ENCODE measurements at regions not wholly inside any gene's neighbourhood (a gene's known extent, or its start where the extent isn't known, plus 50 kb on each side); places are given as distances from the start of the nearest gene placed in this dataset.

- H3K27ac Mint-ChIP-seq, result no peak overlapping the region
- H3K27me3 Mint-ChIP-seq (ENCODE audit: low read depth in 3 of 3), result peaks cover 0 to 4% (median 3%) of the 10 kb centered on the region in 3 donors
- no peaks in the 10 kb centered on the region for H3K36me3 Mint-ChIP-seq
- no peak overlapping the region for H3K4me3 Mint-ChIP-seq
- no peaks in the 10 kb centered on the region for H3K4me1 Mint-ChIP-seq
- H3K9me3 Mint-ChIP-seq, result peaks cover 0 to 4% (median 0%) of the 10 kb centered on the region in 6 donors
- no peak for DNase-seq
These were observed 834.9 kb upstream of the ZNF608 start for GRCh38 chr5:125581311-125581710.

- no peak for DNase-seq
- Mint-ChIP-seq H3K27me3 (ENCODE audit: low read depth in 3 of 3) (peaks cover 0 to 4% (median 3%) of the 10 kb centered on the region in 3 donors), H3K36me3 (no peaks in the 10 kb centered on the region), H3K4me1 (no peaks in the 10 kb centered on the region), H3K27ac (no peak overlapping the region), H3K4me3 (no peak overlapping the region), H3K9me3 (peaks cover 0 to 4% (median 0%) of the 10 kb centered on the region in 6 donors)
These were observed 835.9 kb upstream of the ZNF608 start for GRCh38 chr5:125582352-125582751.

GRCh38 chr5:125583321-125584139 lies 837.1 kb upstream of the ZNF608 start:
- no peak overlapping the region for H3K4me3 Mint-ChIP-seq
- peaks cover 0 to 3% (median 0%) of the 10 kb centered on the region in 3 donors for H3K36me3 Mint-ChIP-seq
- no peak overlapping the region for H3K27ac Mint-ChIP-seq
- DNase-seq, result no peak
- H3K27me3 Mint-ChIP-seq (ENCODE audit: low read depth in 3 of 3), result peaks cover 3 to 4% (median 4%) of the 10 kb centered on the region in 3 donors
- no peaks in the 10 kb centered on the region for H3K4me1 Mint-ChIP-seq
- H3K9me3 Mint-ChIP-seq, result peaks cover 0 to 4% (median 0%) of the 10 kb centered on the region in 6 donors

- no peak for DNase-seq
- no peaks in the 10 kb centered on the region for H3K4me1 Mint-ChIP-seq
- H3K4me3 Mint-ChIP-seq, result no peak overlapping the region
- H3K36me3 Mint-ChIP-seq, result peaks cover 0 to 3% (median 0%) of the 10 kb centered on the region in 3 donors
- peaks cover 0 to 4% (median 0%) of the 10 kb centered on the region in 6 donors for H3K9me3 Mint-ChIP-seq
- H3K27me3 Mint-ChIP-seq (ENCODE audit: low read depth in 3 of 3), result peaks cover 4 to 5% (median 4%) of the 10 kb centered on the region in 3 donors
- H3K27ac Mint-ChIP-seq, result no peak overlapping the region
These were observed 837.7 kb upstream of the ZNF608 start for GRCh38 chr5:125584140-125584520.

GRCh38 chr5:125587631-125588030 lies 835.6 kb upstream of the GRAMD2B start:
- no peak overlapping the region for H3K27ac Mint-ChIP-seq
- peaks cover 0 to 4% (median under 1%) of the 10 kb centered on the region in 6 donors for H3K9me3 Mint-ChIP-seq
- H3K4me3 Mint-ChIP-seq, result no peak overlapping the region
- peaks cover 4 to 5% (median 4%) of the 10 kb centered on the region in 3 donors for H3K27me3 Mint-ChIP-seq (ENCODE audit: low read depth in 3 of 3)
- H3K36me3 Mint-ChIP-seq, result peaks cover 0 to 3% (median 0%) of the 10 kb centered on the region in 3 donors
- H3K4me1 Mint-ChIP-seq, result no peaks in the 10 kb centered on the region
- DNase-seq, result no peak

DNA sequence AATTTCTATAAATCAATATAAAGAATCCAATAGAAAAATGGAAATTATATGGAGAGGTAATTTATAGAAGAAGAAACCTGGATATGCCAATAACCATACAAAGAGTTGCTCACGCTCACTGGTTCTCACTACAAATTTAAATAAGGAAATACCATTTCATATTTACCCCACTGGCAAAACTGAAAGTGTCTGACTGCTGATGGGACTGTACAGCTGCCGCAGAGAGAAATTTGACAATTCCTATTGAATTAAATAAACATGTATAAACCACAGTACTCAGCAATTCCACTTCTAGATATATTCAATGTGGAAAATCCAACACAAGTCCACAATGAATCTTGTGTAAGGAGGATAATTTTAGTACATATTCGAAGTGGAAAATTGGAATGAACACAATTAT lies 830.4 kb upstream of the GRAMD2B start:
- H3K4me1 Mint-ChIP-seq, result no peaks in the 10 kb centered on the region
- H3K27me3 Mint-ChIP-seq (ENCODE audit: low read depth in 3 of 3), result peaks cover 0 to 5% (median 2%) of the 10 kb centered on the region in 3 donors
- peaks cover 0 to 2% (median 0%) of the 10 kb centered on the region in 6 donors for H3K9me3 Mint-ChIP-seq
- no peak for DNase-seq
- H3K36me3 Mint-ChIP-seq, result peaks cover 0 to under 1% (median 0%) of the 10 kb centered on the region in 3 donors
- H3K27ac Mint-ChIP-seq, result no peak overlapping the region
- H3K4me3 Mint-ChIP-seq, result no peak overlapping the region

- no peak overlapping the region for H3K4me3 Mint-ChIP-seq
- no peak overlapping the region for H3K27ac Mint-ChIP-seq
- H3K4me1 Mint-ChIP-seq, result no peaks in the 10 kb centered on the region
- H3K27me3 Mint-ChIP-seq (ENCODE audit: low read depth in 3 of 3), result peaks cover 0 to 2% (median 0%) of the 10 kb centered on the region in 3 donors
- H3K9me3 Mint-ChIP-seq, result peaks cover 0 to 2% (median 0%) of the 10 kb centered on the region in 6 donors
- DNase-seq, result no peak
- H3K36me3 Mint-ChIP-seq, result no peaks in the 10 kb centered on the region
These were observed 828.1 kb upstream of the GRAMD2B start for GRCh38 chr5:125595095-125595494.

- Mint-ChIP-seq H3K27ac (no peak overlapping the region), H3K36me3 (no peaks in the 10 kb centered on the region), H3K27me3 (ENCODE audit: low read depth in 3 of 3) (peaks cover 0 to 2% (median 0%) of the 10 kb centered on the region in 3 donors), H3K9me3 (peaks cover 0 to 2% (median 0%) of the 10 kb centered on the region in 6 donors), H3K4me1 (no peaks in the 10 kb centered on the region), H3K4me3 (no peak overlapping the region)
- no peak for DNase-seq
These were observed 827.4 kb upstream of the GRAMD2B start for GRCh38 chr5:125595845-125596244.

- no peak for DNase-seq
- peaks cover 0 to 2% (median 0%) of the 10 kb centered on the region in 6 donors for H3K9me3 Mint-ChIP-seq
- H3K4me3 Mint-ChIP-seq, result no peak overlapping the region
- H3K27me3 Mint-ChIP-seq (ENCODE audit: low read depth in 3 of 3), result peaks cover 0 to 2% (median 0%) of the 10 kb centered on the region in 3 donors
- H3K27ac Mint-ChIP-seq, result no peak overlapping the region
- H3K36me3 Mint-ChIP-seq, result no peaks in the 10 kb centered on the region
- no peaks in the 10 kb centered on the region for H3K4me1 Mint-ChIP-seq
These were observed 825.9 kb upstream of the GRAMD2B start for GRCh38 chr5:125597338-125597737.

GRCh38 chr5:125600559-125600958 lies 822.6 kb upstream of the GRAMD2B start:
- peaks cover 0 to 4% (median 0%) of the 10 kb centered on the region in 6 donors for H3K9me3 Mint-ChIP-seq
- no peaks in the 10 kb centered on the region for H3K4me1 Mint-ChIP-seq
- no peaks in the 10 kb centered on the region for H3K36me3 Mint-ChIP-seq
- H3K27me3 Mint-ChIP-seq (ENCODE audit: low read depth in 3 of 3), result peaks cover 0 to 2% (median 0%) of the 10 kb centered on the region in 3 donors
- no peak overlapping the region for H3K4me3 Mint-ChIP-seq
- DNase-seq, result no peak
- H3K27ac Mint-ChIP-seq, result no peak overlapping the region

GRCh38 chr5:125602184-125602583 lies 821.0 kb upstream of the GRAMD2B start:
- no peaks in the 10 kb centered on the region for H3K36me3 Mint-ChIP-seq
- DNase-seq, result no peak
- no peak overlapping the region for H3K27ac Mint-ChIP-seq
- no peaks in the 10 kb centered on the region for H3K4me1 Mint-ChIP-seq
- no peak overlapping the region for H3K4me3 Mint-ChIP-seq
- no peaks in the 10 kb centered on the region for H3K27me3 Mint-ChIP-seq (ENCODE audit: low read depth in 3 of 3)
- peaks cover 0 to 4% (median 0%) of the 10 kb centered on the region in 6 donors for H3K9me3 Mint-ChIP-seq

- H3K27me3 Mint-ChIP-seq (ENCODE audit: low read depth in 3 of 3), result no peaks in the 10 kb centered on the region
- H3K4me1 Mint-ChIP-seq, result no peaks in the 10 kb centered on the region
- DNase-seq, result no peak
- no peak overlapping the region for H3K4me3 Mint-ChIP-seq
- peaks cover 0 to 4% (median 0%) of the 10 kb centered on the region in 6 donors for H3K9me3 Mint-ChIP-seq
- H3K36me3 Mint-ChIP-seq, result no peaks in the 10 kb centered on the region
- H3K27ac Mint-ChIP-seq, result no peak overlapping the region
These were observed 819.9 kb upstream of the GRAMD2B start for GRCh38 chr5:125603321-125603720.

DNA sequence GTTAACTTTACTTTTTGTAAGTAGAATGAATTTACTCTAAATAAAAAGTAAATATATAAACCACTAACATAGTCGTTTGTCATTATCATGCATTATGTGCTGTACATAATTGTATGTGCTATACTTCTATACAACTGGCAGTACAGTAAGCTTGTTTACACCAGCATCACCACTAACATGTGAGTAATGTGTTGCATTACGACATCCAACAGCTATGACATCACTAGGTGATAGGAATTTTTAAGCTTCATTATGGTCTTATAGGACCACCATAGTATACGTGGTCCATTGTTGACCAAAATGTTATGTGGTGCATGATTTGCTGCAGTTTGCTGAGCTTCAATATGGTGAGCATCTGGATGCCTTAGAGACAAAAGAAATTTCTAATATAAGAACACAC lies 819.1 kb upstream of the GRAMD2B start:
- no peak for DNase-seq
- Mint-ChIP-seq H3K36me3 (no peaks in the 10 kb centered on the region), H3K27me3 (ENCODE audit: low read depth in 3 of 3) (no peaks in the 10 kb centered on the region), H3K4me1 (no peaks in the 10 kb centered on the region), H3K4me3 (no peak overlapping the region), H3K9me3 (peaks cover 0 to 4% (median 0%) of the 10 kb centered on the region in 6 donors), H3K27ac (no peak overlapping the region)

DNA sequence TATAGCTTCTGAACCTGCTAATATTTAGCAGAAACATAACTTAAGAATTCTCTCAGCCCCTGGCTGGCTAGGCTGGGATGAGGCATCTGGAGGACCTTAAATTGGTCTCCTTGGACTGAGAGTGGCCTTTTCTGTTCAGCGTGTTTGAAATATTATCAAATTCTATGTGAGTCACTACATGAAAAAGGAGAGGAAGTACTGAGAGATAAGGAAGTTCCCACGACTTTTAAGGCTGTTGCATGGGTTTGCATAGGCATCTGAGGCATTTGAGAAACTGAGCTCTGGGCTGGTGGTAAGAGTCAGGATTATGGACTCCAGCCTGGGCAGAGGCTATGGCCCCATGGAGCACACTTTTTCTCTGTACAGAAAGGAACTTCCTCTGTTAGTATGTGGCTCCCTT lies 816.2 kb upstream of the GRAMD2B start:
- Mint-ChIP-seq H3K4me1 (no peaks in the 10 kb centered on the region), H3K4me3 (no peak overlapping the region), H3K36me3 (no peaks in the 10 kb centered on the region), H3K9me3 (peaks cover 0 to 6% (median 0%) of the 10 kb centered on the region in 6 donors), H3K27me3 (ENCODE audit: low read depth in 3 of 3) (peaks cover 0 to 2% (median 0%) of the 10 kb centered on the region in 3 donors), H3K27ac (no peak overlapping the region)
- DNase-seq, result no peak
